CD4-positive, alpha-beta T cell treated with Interleukin-15 for 4 hours (primary cell): ENCODE measurements at regions not wholly inside any gene's neighbourhood (a gene's known extent, or its start where the extent isn't known, plus 50 kb on each side); places are given as distances from the start of the nearest gene placed in this dataset.
"Not testable (repeated sequence)": the region's sequence is repeated elsewhere in the genome, so short reads cannot be mapped to it uniquely, and the experiment has no call there.

Experiments
- DNase-seq: peaks from one replicate; pipeline ENCODE4 v3.0.0-alpha.2; 2020; ENCODE audit warnings: low spot score

GRCh38 chr1:117707371-117707770 lies 101.5 kb downstream of the TENT5C start:
- DNase-seq, result no peak

GRCh38 chr1:117708323-117709248 lies 102.7 kb downstream of the TENT5C start:
- no peak for DNase-seq

- no peak for DNase-seq
Observed at GRCh38 chr1:117709249-117709691, 103.4 kb downstream of the TENT5C start.

- no peak for DNase-seq
Observed at GRCh38 chr1:117710710-117711109, 104.9 kb downstream of the TENT5C start.

- DNase-seq, result no peak
Observed at GRCh38 chr1:117712621-117713020, 106.8 kb downstream of the TENT5C start.

GRCh38 chr1:117714546-117714945 lies 108.7 kb downstream of the TENT5C start:
- DNase-seq, result no peak

DNA sequence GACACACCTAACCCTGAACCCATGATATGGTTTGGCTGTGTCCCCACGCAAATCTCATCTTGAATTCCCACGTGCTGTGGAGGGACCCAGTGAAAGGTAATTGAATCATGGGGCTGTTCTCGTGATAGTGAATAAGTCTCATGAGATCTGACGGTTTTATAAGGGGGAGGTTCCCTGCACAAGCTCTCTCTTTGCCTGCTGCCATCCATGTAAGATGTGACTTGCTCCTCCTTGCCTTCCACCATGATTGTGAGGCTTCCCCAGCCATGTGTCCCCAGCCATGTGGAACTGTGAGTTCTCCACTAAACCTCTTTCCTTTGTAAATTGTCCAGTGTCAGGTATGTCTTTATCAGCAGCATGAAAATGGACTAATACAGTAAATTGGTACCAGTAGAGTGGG lies 110.2 kb downstream of the TENT5C start:
- DNase-seq, result not testable (repeated sequence)

DNA sequence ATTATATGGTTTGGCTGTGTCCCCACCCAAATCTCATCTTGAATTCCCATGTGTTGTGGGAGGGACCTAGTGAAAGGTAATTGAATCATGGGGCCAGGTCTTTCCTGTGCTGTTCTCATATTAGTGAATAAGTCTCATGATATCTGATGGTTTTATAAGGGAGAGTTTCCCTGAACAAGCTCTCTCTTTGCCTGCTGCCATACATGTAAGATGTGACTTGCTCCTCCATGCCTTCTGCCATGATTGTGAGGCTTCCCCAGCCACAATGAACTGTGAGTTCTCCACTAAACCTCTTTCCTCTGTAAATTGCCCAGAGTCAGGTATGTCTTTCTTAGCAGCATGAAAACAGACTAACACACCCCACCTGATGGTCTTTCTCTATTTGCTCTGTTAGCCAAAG lies 112.1 kb downstream of the TENT5C start:
- DNase-seq, result not testable (repeated sequence)

- not testable (repeated sequence) for DNase-seq
Observed at GRCh38 chr1:117718596-117718995, 112.7 kb downstream of the TENT5C start.

DNA sequence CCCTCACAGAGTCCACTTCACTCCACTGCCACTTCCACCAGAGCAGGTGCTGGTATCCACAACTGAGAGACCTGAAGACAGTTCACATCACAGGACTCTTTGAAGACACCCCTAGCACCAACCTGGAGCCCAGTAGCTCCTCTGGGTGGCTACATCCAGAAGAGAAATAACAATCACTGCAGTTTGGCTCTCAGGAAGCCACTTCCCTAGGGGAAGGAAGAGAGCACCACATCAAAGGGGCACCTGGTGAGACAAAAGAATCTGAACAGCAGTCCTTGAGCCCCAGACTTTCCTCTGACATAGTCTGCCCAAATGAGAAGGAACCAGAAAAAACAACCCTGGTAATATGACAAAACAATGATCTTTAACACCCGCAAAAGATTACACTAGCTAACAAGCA lies 113.2 kb downstream of the TENT5C start:
- no peak for DNase-seq

DNA sequence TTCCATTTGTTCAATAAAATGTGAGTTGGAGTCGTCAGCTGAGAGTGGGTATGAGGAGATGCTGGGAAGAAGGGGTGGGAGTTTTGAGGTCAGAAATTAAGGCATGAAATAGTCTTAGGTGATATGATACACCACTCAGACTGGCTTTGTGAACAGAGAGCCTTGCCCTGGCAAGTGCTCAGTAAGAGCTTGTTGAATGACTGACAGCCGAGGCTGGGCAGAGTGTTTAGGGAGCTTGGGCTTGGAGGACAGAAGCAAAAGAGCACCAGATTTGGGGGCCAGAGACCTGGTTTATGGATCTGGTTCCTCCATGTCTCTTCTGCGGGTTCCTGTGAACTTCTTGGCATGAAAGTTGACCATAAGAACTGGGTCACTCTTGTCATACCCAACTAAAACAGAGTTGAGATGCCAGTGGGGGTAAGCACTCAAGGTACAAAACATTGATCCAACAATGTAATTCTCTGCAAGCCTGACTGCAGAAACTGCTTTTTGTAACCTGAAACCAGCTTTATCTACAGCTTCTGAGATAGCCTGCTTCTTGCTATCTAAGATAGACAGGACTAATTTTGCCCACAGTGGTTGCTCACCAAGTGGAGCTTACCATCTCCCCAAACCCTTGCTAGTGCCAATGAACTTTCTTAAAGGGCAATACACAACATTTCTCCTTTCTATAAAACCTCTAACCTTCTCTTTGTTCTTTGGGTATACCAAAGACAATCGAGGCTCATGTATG lies 126.4 kb downstream of the TENT5C start:
- no peak for DNase-seq

- DNase-seq, result no peak
Observed at GRCh38 chr1:117732956-117733355, 127.1 kb downstream of the TENT5C start.

- no peak for DNase-seq
Observed at GRCh38 chr1:117734403-117734802, 128.6 kb downstream of the TENT5C start.

- DNase-seq, result peak; percentile 55
Observed at GRCh38 chr1:117735045-117735992, 129.5 kb downstream of the TENT5C start.

DNA sequence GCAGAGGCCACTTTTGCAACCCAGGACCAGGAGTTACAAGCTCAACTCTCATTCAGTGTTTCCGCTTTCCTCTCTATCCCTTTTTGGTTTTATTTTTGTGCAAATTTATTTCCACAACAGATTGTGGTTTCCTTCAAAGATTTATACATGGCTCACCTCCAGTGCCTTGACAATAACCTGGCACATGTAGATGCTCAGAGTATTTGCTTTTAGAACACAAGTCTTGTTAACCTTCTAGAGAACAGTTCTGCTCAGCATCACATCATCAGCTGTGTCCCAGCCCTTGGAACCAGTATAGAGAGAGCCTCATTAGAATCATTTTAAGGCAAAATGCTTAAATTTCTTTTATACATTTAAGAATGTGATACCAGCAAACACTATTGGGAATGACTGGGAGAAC lies 133.7 kb downstream of the TENT5C start:
- DNase-seq, result no peak

GRCh38 chr1:117740496-117740895 lies 134.6 kb downstream of the TENT5C start:
- no peak for DNase-seq

DNA sequence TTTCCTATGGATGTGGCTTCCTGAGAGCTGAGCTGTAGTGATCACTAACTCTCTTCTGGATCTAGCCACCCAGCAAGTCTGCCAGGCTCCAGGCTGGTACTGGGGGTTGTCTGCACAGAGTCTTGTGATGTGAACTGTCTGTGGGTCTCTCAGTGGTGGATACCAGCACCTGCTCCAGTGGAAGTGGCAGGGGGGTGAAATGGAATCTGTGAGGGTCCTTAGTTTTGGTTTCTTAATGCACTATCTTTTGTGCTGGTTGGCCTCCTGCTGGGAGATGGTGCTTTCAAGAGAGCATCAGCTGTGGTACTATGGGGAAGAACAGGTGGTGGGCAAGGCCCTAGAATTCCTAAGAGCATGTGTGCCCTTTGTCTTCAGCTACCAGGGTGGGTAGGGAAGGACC lies 140.7 kb downstream of the TENT5C start:
- DNase-seq, result not testable (repeated sequence)

DNA sequence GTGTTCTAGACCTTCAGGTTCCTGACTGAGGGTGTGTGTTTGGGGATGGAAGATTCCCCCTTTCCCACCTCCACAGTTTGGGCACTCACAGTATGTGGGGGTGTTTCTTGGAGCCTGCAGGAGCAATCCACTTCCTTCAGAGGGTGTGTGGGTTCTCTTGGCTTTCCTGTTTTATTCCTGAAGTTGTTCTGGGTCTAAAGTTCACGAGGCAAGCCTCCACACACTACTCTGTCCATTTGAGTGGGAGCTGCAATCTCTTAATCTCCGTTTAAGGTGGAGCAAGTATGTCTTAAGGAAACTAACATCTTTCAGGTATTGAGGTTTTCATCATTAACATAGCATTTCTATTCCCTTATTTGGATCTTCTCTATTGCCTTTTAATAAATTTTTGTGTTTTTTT lies 141.8 kb downstream of the TENT5C start:
- no peak for DNase-seq

GRCh38 chr1:117751321-117751720 lies 145.5 kb downstream of the TENT5C start:
- no peak for DNase-seq

DNA sequence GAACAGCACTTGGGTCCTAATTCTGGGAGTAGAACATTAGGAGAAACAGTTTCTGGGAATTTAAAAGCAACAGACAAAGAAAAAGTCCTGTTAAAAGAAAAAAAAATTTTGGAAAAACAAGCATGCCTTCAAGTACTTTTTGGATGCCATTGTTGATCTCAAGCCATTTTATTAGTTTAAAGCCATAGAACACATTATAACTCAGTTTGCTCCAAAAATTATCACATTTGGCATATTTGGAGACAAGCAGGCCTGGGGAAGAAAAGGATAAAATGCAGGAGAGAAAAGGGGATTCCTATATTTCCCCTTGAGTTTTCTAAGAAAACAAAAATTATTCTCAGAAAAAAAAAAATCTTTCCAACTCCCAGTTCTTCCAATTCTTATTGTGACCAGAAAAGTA lies 146.8 kb downstream of the TENT5C start:
- DNase-seq, result no peak

DNA sequence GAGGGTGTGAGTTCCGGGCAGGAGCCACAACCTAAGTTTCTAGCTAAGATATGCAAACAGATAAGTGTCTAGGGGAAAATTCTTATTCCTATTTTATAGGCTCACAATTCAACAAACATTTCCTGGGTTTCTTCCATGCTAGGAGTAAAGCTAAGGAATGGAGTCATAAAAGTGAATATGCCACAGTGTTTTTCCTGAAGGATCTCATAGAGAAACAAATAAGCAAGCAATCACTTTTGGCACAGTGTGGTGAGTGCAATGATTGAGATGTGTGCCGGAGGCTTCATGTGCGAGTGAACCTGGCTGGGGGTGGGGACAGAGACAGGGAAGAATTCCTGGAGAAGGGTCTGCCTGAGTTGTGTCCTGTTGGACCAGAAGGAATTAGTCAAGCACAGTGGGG lies 147.4 kb downstream of the TENT5C start:
- no peak for DNase-seq

DNA sequence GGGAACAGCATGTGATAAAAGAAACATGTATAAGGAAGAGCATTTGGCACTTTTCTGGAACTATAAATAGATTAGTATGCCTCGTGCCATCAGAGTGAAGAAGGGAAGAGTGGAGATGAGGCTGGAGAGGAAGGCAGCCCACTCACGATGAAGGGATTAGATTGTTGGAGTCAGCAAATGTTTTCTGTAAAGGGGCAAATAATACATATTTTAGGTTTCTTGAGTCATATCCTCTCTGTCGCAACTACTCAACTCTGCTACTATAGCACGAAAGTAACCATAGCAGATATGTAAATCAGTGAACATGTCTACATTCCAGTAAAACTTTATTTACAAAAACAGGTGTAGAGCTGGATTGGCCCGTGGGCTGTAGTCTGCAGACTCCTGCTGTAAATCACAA lies 147.8 kb downstream of the TENT5C start:
- DNase-seq, result no peak
